ENCODE measurements at regions not wholly inside any gene's neighbourhood (a gene's known extent, or its start where the extent isn't known, plus 50 kb on each side); places are given as distances from the start of the nearest gene placed in this dataset.

- no peak overlapping the region for H3K27ac ChIP-seq (ENCODE audit: low read depth, low read length)
- Mint-ChIP-seq H3K9me3 (ENCODE audit: unreplicated experiment) (no peaks in the 10 kb centered on the region), H3K36me3 (ENCODE audit: low read depth, unreplicated experiment) (no peaks in the 10 kb centered on the region), H3K27ac (ENCODE audit: unreplicated experiment) (no peak overlapping the region), H3K4me3 (ENCODE audit: unreplicated experiment) (no peak overlapping the region), H3K27me3 (ENCODE audit: low read depth, unreplicated experiment) (peaks cover 55% of the 10 kb centered on the region), H3K4me1 (ENCODE audit: low read depth, unreplicated experiment) (no peaks in the 10 kb centered on the region)
- H2AFZ ChIP-seq (ENCODE audit: low read depth, low read length), result no peak overlapping the region
- no peaks in the 10 kb centered on the region for H3K9me3 ChIP-seq (ENCODE audit: insufficient read depth, low read depth, low read length)
- FAIRE-seq, result no peak
- H3K79me2 ChIP-seq (ENCODE audit: insufficient read depth, low read length), result no peaks in the 10 kb centered on the region
- no peaks in the 10 kb centered on the region for H4K20me1 ChIP-seq (ENCODE audit: insufficient read depth, low read length)
- no peak overlapping the region for H3K4me2 ChIP-seq (ENCODE audit: low read length)
- no peak for DNase-seq (ENCODE audit: low read depth)
- no peaks in the 10 kb centered on the region for H3K4me1 ChIP-seq (ENCODE audit: insufficient read depth, low read length)
- H3K36me3 ChIP-seq (ENCODE audit: insufficient read depth, low read length), result no peaks in the 10 kb centered on the region
- no peak for TF ChIP-seq EZH2 (IDR thresholded peaks at IDR 0.05; ENCODE audit: insufficient read depth, low read length)
- no peak for TF ChIP-seq CTCF (IDR thresholded peaks at IDR 0.05; ENCODE audit: insufficient read depth, low read depth, low read length)
- no peak overlapping the region for H3K9ac ChIP-seq (ENCODE audit: low read length)
- peaks cover 20% of the 10 kb centered on the region for H3K27me3 ChIP-seq (ENCODE audit: insufficient read depth, low read length)
- no peak overlapping the region for H3K4me3 ChIP-seq (ENCODE audit: insufficient read depth, low read depth, low read length)
Observed at GRCh38 chr1:22319608-22320007, 132.0 kb upstream of the ZBTB40 start.

GRCh38 chr1:22320587-22321344, 130.9 kb upstream of the ZBTB40 start:
- Mint-ChIP-seq H3K9me3 (ENCODE audit: unreplicated experiment) (no peaks in the 10 kb centered on the region), H3K4me1 (ENCODE audit: low read depth, unreplicated experiment) (no peaks in the 10 kb centered on the region), H3K36me3 (ENCODE audit: low read depth, unreplicated experiment) (no peaks in the 10 kb centered on the region), H3K4me3 (ENCODE audit: unreplicated experiment) (no peak overlapping the region), H3K27me3 (ENCODE audit: low read depth, unreplicated experiment) (peaks cover 52% of the 10 kb centered on the region), H3K27ac (ENCODE audit: unreplicated experiment) (no peak overlapping the region)
- no peak overlapping the region for H2AFZ ChIP-seq (ENCODE audit: low read depth, low read length)
- H4K20me1 ChIP-seq (ENCODE audit: insufficient read depth, low read length), result no peaks in the 10 kb centered on the region
- no peak overlapping the region for H3K4me2 ChIP-seq (ENCODE audit: low read length)
- DNase-seq (ENCODE audit: low read depth) (no peak), FAIRE-seq (no peak)
- H3K27me3 ChIP-seq (ENCODE audit: insufficient read depth, low read length), result peaks cover 20% of the 10 kb centered on the region
- TF ChIP-seq CTCF (IDR thresholded peaks at IDR 0.05; ENCODE audit: insufficient read depth, low read depth, low read length) (no peak), EZH2 (IDR thresholded peaks at IDR 0.05; ENCODE audit: insufficient read depth, low read length) (no peak)
- no peak overlapping the region for H3K4me3 ChIP-seq (ENCODE audit: insufficient read depth, low read depth, low read length)
- H3K36me3 ChIP-seq (ENCODE audit: insufficient read depth, low read length), result no peaks in the 10 kb centered on the region
- no peak overlapping the region for H3K27ac ChIP-seq (ENCODE audit: low read depth, low read length)
- no peaks in the 10 kb centered on the region for H3K9me3 ChIP-seq (ENCODE audit: insufficient read depth, low read depth, low read length)
- H3K4me1 ChIP-seq (ENCODE audit: insufficient read depth, low read length), result no peaks in the 10 kb centered on the region
- no peaks in the 10 kb centered on the region for H3K79me2 ChIP-seq (ENCODE audit: insufficient read depth, low read length)
- no peak overlapping the region for H3K9ac ChIP-seq (ENCODE audit: low read length)

GRCh38 chr1:22321917-22322316, 129.7 kb upstream of the ZBTB40 start:
- no peak overlapping the region for H3K4me3 Mint-ChIP-seq (ENCODE audit: unreplicated experiment)

More at GRCh38 chr1:22321917-22322316, 129.7 kb upstream of the ZBTB40 start:
- DNase-seq (ENCODE audit: low read depth) (no peak), FAIRE-seq (no peak)
- no peaks in the 10 kb centered on the region for H3K4me1 Mint-ChIP-seq (ENCODE audit: low read depth, unreplicated experiment)
- Histone ChIP-seq H4K20me1 (ENCODE audit: insufficient read depth, low read length) (no peaks in the 10 kb centered on the region), H3K4me3 (ENCODE audit: insufficient read depth, low read depth, low read length) (no peak overlapping the region), H3K79me2 (ENCODE audit: insufficient read depth, low read length) (no peaks in the 10 kb centered on the region), H3K27me3 (ENCODE audit: insufficient read depth, low read length) (peaks cover 20% of the 10 kb centered on the region), H3K9ac (ENCODE audit: low read length) (no peak overlapping the region), H3K4me2 (ENCODE audit: low read length) (no peak overlapping the region), H3K27ac (ENCODE audit: low read depth, low read length) (no peak overlapping the region), H3K9me3 (ENCODE audit: insufficient read depth, low read depth, low read length) (no peaks in the 10 kb centered on the region), H3K36me3 (ENCODE audit: insufficient read depth, low read length) (no peaks in the 10 kb centered on the region), H2AFZ (ENCODE audit: low read depth, low read length) (no peak overlapping the region), H3K4me1 (ENCODE audit: insufficient read depth, low read length) (no peaks in the 10 kb centered on the region)
- H3K27me3 Mint-ChIP-seq (ENCODE audit: low read depth, unreplicated experiment), result peaks cover 61% of the 10 kb centered on the region
- no peak overlapping the region for H3K27ac Mint-ChIP-seq (ENCODE audit: unreplicated experiment)
- no peak for TF ChIP-seq CTCF (IDR thresholded peaks at IDR 0.05; ENCODE audit: insufficient read depth, low read depth, low read length)
- no peak for TF ChIP-seq EZH2 (IDR thresholded peaks at IDR 0.05; ENCODE audit: insufficient read depth, low read length)
- H3K9me3 Mint-ChIP-seq (ENCODE audit: unreplicated experiment), result no peaks in the 10 kb centered on the region
- no peaks in the 10 kb centered on the region for H3K36me3 Mint-ChIP-seq (ENCODE audit: low read depth, unreplicated experiment)
